ENCODE measurements at regions not wholly inside any gene's neighbourhood (a gene's known extent, or its start where the extent isn't known, plus 50 kb on each side); places are given as distances from the start of the nearest gene placed in this dataset.

- no peaks in the 10 kb centered on the region for H3K79me2 ChIP-seq (ENCODE audit: insufficient read depth, low read length)
- ChIA-PET RAD21 (ENCODE audit: low non-redundant PET in 1 of 2, low total read pairs in 2 of 2, uncharacterized antibody in 2 of 2, unreplicated experiment in 2 of 2) (no interaction called here), POLR2A (no interaction called here), CTCF (interaction anchor here (1.4 kb wide), 1 partner anchor 93 kb away, joined by 3 read pairs; no protein-coding TSS in a partner anchor)
- no peaks in the 10 kb centered on the region for H3K9me3 ChIP-seq (ENCODE audit: control insufficient read depth in 1 of 2, insufficient read depth in 1 of 2, low read depth in 1 of 2, low read length in 2 of 2)
- no peak overlapping the region for H3K27ac ChIP-seq (ENCODE audit: low read depth, low read length)
- H3K36me3 ChIP-seq (ENCODE audit: control insufficient read depth in 1 of 2, insufficient read depth in 2 of 2, low read length in 2 of 2), result no peaks in the 10 kb centered on the region
- no peaks in the 10 kb centered on the region for H4K20me1 ChIP-seq (ENCODE audit: insufficient read depth)
- H3K4me1 ChIP-seq (ENCODE audit: control insufficient read depth in 1 of 2, insufficient read depth in 2 of 2, low read length in 2 of 2), result peaks cover 0 to 13% of the 10 kb centered on the region in 2 experiments; a peak in 2 of 4 replicates
- no peak overlapping the region for H3K9ac ChIP-seq (ENCODE audit: low read length)
- no TSS peak for BruUV-seq (replicated peaks)
- intact Hi-C loops (cut with micrococcal nuclease), result no loop called here
- H3K4me3 ChIP-seq (replicated peaks in 1 of 2; ENCODE audit: low read depth in 1 of 2, low read length in 2 of 2), result no peak overlapping the region
- ATAC-seq (no peak), DNase-seq (ENCODE audit: low read depth, low spot score) (no peak)
- H3K27me3 ChIP-seq (ENCODE audit: insufficient read depth, low read length), result no peaks in the 10 kb centered on the region
- no peak overlapping the region for H3K4me2 ChIP-seq (ENCODE audit: low read length)
- no peak overlapping the region for H2AFZ ChIP-seq (ENCODE audit: low read depth, low read length, poor library complexity, severe bottlenecking)
- TF ChIP-seq RAD21 (IDR thresholded peaks at IDR 0.05; ENCODE audit: low read depth), result no peak
- no peaks in the 10 kb centered on the region for H3K9me2 ChIP-seq (ENCODE audit: insufficient read depth)
Measured at GRCh38 chr6:33961691-33962090, 157.9 kb upstream of the MLN start.

DNA sequence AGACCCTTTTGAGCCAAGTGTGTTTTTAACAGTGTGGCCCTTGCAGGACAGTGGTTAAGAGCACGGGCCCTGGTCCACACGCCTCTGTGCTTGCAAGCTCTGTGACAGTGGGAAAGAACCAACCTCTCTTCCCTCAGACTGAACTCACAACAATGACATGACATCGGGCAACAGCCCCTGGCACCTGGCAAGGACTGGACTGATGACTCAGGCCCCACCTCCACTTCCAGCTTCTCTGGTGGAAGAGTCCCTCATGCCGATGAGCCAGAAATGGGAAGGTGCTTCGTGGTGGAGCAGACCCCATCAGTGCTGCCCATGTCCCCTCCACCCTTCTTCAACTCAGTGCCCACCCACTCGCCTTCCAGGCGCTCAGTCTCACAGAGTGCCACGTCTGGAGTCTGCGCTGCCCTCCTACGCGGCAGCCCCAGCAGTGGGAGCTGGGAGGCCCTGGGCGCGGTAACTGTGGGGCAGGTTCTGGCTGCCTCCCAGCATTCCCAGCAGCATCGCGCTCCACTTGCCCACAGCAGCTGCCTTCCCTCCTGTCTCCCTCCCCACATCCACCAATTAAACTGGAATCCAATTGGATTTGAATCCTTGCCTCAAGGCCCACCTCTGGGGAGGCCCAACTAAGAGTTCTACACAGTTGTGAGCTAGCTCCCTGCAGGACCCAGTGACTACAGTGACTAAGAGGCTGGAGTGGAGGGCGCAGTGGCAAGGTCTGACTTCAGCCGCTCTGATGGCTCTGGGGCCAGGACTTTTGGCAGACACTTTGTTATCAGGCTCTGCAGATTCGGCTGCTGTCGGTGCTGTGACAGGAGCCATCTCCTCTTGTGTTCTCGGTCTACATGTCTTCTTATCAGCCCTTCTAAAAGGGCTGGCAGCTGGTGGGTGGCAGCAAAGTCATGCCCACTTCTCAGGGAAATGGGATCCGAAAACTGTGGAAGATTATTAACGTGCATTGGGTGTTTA is 156.8 kb upstream of the MLN start:
- ChIA-PET RAD21 (ENCODE audit: low non-redundant PET in 1 of 2, low total read pairs in 2 of 2, uncharacterized antibody in 2 of 2, unreplicated experiment in 2 of 2) (no interaction called here), POLR2A (no interaction called here), CTCF (interaction anchor here (1.1 to 1.4 kb wide), 4 partner anchors 11 to 189 kb away, joined by 3 to 4 read pairs (median 3); no protein-coding TSS in a partner anchor)
- Histone ChIP-seq H3K9me2 (ENCODE audit: insufficient read depth) (no peaks in the 10 kb centered on the region), H3K9ac (ENCODE audit: low read length) (no peak overlapping the region), H3K4me2 (ENCODE audit: low read length) (0 out of 2 replicates have a peak overlapping the region, but pooled peaks have one; percentile 12), H3K9me3 (ENCODE audit: control insufficient read depth in 1 of 2, insufficient read depth in 1 of 2, low read depth in 1 of 2, low read length in 2 of 2) (no peaks in the 10 kb centered on the region), H3K79me2 (ENCODE audit: insufficient read depth, low read length) (no peaks in the 10 kb centered on the region), H3K27ac (ENCODE audit: low read depth, low read length) (no peak overlapping the region), H3K4me1 (ENCODE audit: control insufficient read depth in 1 of 2, insufficient read depth in 2 of 2, low read length in 2 of 2) (peaks cover 0 to 13% of the 10 kb centered on the region in 2 experiments; a peak in 2 of 4 replicates), H3K36me3 (ENCODE audit: control insufficient read depth in 1 of 2, insufficient read depth in 2 of 2, low read length in 2 of 2) (no peaks in the 10 kb centered on the region), H3K27me3 (ENCODE audit: insufficient read depth, low read length) (no peaks in the 10 kb centered on the region), H3K4me3 (replicated peaks in 1 of 2; ENCODE audit: low read depth in 1 of 2, low read length in 2 of 2) (no peak overlapping the region), H2AFZ (ENCODE audit: low read depth, low read length, poor library complexity, severe bottlenecking) (no peak overlapping the region), H4K20me1 (ENCODE audit: insufficient read depth) (no peaks in the 10 kb centered on the region)
- ATAC-seq (0 out of 2 replicates have a peak, but pooled peaks have one; percentile 15), DNase-seq (ENCODE audit: low read depth, low spot score) (no peak)
- no TSS peak for BruUV-seq (replicated peaks)
- intact Hi-C loops (cut with micrococcal nuclease), result no loop called here
- TF ChIP-seq EZH2 (IDR thresholded peaks at IDR 0.05) (no peak), ELF1 (IDR thresholded peaks at IDR 0.05; ENCODE audit: borderline replicate concordance, low read depth) (no peak), CBX3 (IDR thresholded peaks at IDR 0.05; ENCODE audit: low read depth) (no peak), TCF7L2 (IDR thresholded peaks at IDR 0.05; ENCODE audit: borderline replicate concordance, extremely low read depth, insufficient read depth, insufficient read length) (no peak), CEBPB (IDR thresholded peaks at IDR 0.05; ENCODE audit: low read depth) (no peak), MAX (IDR thresholded peaks at IDR 0.05) (no peak)
- TF ChIP-seq, protein P1, sequence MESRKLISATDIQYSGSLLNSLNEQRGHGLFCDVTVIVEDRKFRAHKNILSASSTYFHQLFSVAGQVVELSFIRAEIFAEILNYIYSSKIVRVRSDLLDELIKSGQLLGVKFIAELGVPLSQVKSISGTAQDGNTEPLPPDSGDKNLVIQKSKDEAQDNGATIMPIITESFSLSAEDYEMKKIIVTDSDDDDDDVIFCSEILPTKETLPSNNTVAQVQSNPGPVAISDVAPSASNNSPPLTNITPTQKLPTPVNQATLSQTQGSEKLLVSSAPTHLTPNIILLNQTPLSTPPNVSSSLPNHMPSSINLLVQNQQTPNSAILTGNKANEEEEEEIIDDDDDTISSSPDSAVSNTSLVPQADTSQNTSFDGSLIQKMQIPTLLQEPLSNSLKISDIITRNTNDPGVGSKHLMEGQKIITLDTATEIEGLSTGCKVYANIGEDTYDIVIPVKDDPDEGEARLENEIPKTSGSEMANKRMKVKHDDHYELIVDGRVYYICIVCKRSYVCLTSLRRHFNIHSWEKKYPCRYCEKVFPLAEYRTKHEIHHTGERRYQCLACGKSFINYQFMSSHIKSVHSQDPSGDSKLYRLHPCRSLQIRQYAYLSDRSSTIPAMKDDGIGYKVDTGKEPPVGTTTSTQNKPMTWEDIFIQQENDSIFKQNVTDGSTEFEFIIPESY (IDR thresholded peaks at IDR 0.05; ENCODE audit: extremely low read depth, insufficient replicate concordance, low read length), result no peak
- TF ChIP-seq, protein P2, sequence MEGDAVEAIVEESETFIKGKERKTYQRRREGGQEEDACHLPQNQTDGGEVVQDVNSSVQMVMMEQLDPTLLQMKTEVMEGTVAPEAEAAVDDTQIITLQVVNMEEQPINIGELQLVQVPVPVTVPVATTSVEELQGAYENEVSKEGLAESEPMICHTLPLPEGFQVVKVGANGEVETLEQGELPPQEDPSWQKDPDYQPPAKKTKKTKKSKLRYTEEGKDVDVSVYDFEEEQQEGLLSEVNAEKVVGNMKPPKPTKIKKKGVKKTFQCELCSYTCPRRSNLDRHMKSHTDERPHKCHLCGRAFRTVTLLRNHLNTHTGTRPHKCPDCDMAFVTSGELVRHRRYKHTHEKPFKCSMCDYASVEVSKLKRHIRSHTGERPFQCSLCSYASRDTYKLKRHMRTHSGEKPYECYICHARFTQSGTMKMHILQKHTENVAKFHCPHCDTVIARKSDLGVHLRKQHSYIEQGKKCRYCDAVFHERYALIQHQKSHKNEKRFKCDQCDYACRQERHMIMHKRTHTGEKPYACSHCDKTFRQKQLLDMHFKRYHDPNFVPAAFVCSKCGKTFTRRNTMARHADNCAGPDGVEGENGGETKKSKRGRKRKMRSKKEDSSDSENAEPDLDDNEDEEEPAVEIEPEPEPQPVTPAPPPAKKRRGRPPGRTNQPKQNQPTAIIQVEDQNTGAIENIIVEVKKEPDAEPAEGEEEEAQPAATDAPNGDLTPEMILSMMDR (IDR thresholded peaks at IDR 0.05 in 2 of 3, conservative IDR thresholded peaks at IDR 0.05 in 1 of 3; ENCODE audit: borderline replicate concordance in 1 of 3, insufficient read depth in 1 of 3, low read depth in 2 of 3, low read length in 2 of 3), result no peak

Data from HCT116 (cell line).